A673 (cell line): ENCODE measurements at regions not wholly inside any gene's neighbourhood (a gene's known extent, or its start where the extent isn't known, plus 50 kb on each side); places are given as distances from the start of the nearest gene placed in this dataset.

Experiments
- EZH2 ChIP-seq: fragments of 200-600 bp; sonication (generic); IDR thresholded peaks from 2 replicates; pipeline ENCODE4 v1.6.1; 2017; ENCODE audit warnings: borderline replicate concordance, low read depth, mild to moderate bottlenecking, mixed read lengths, antibody characterized with exemption, low read length; ENCODE audit not compliant: poor library complexity, severe bottlenecking
- TF ChIP-seq, protein P1 (sequence below): fragments of 300-800, 200-600 bp; sonication (generic); conservative IDR thresholded peaks from 2 replicates; pipeline ENCODE4 v1.5.1; 2017; ENCODE audit warnings: low read depth, mild to moderate bottlenecking, antibody characterized with exemption, low read length, moderate library complexity, mixed read lengths

DNA sequence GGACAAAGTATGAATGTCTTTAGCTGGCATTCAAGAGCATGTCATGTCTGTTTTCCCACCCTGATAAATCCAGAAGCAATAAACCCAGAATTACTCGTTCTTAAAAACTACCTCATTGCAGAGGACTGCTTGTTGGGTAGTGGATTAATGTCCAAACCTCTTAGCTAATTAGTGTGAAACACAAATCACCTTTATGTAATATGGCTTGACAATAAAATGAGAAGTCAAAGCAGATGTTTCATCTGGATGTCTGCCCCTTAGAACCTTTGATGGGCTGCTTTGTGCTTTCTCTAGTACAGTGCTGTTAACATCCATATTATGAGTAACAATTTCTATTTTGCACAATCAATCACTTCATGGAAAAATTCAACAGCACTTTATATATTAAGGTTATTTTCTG is 149.1 kb upstream of the TUT7 start:
- TF ChIP-seq, protein P1, sequence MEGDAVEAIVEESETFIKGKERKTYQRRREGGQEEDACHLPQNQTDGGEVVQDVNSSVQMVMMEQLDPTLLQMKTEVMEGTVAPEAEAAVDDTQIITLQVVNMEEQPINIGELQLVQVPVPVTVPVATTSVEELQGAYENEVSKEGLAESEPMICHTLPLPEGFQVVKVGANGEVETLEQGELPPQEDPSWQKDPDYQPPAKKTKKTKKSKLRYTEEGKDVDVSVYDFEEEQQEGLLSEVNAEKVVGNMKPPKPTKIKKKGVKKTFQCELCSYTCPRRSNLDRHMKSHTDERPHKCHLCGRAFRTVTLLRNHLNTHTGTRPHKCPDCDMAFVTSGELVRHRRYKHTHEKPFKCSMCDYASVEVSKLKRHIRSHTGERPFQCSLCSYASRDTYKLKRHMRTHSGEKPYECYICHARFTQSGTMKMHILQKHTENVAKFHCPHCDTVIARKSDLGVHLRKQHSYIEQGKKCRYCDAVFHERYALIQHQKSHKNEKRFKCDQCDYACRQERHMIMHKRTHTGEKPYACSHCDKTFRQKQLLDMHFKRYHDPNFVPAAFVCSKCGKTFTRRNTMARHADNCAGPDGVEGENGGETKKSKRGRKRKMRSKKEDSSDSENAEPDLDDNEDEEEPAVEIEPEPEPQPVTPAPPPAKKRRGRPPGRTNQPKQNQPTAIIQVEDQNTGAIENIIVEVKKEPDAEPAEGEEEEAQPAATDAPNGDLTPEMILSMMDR: no peak
- TF ChIP-seq EZH2: no peak
